ENCODE measurements at regions not wholly inside any gene's neighbourhood (a gene's known extent, or its start where the extent isn't known, plus 50 kb on each side); places are given as distances from the start of the nearest gene placed in this dataset.

- TF ChIP-seq CTCF (conservative IDR thresholded peaks at IDR 0.05; ENCODE audit: low read length) = no peak
- TF ChIP-seq EZH2phosphoT487 (IDR thresholded peaks at IDR 0.05; ENCODE audit: borderline replicate concordance, low read depth, low read length) = no peak
Observed at GRCh38 chr20:57938158-57939108, 228.6 kb upstream of the PMEPA1 start.

All from OCI-LY7 (cell line).